ENCODE measurements at regions not wholly inside any gene's neighbourhood (a gene's known extent, or its start where the extent isn't known, plus 50 kb on each side); places are given as distances from the start of the nearest gene placed in this dataset.

DNA sequence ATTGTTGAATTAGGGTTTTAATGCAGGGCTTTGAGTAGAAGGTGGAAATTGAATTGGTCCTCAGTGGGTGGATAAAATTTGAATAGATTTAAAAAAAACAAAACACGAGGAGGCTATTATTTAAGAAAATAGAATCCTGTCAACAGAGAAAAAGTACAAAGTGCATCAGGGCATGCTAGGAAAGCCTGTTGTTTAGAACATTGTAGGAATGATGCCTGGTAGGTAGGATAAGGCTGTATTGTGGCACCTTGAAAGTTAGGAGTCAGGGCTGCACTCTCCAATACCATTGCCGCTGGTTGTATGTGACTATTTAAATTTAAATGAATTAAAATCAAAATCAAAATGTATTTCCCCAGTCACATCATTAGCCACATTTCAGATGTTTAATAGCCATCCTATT lies 363.9 kb downstream of the UTRN start:
- no peak for ATAC-seq (ENCODE audit: low read depth)
- CTCF ChIA-PET: interaction anchor here (0.6 to 0.9 kb wide), 2 partner anchors 131 to 546 kb away, joined by 3 read pairs; no protein-coding TSS in a partner anchor
- H3K27me3 ChIP-seq (replicated peaks in 1 of 4; ENCODE audit: control extremely low read depth in 1 of 4, control insufficient read depth in 3 of 4, insufficient read depth in 4 of 4, low read length in 3 of 4): no peaks in the 10 kb centered on the region
- Mint-ChIP-seq H3K27ac (peak overlapping the region; percentile 33), H3K4me3 (no peak overlapping the region), H3K9me3 (ENCODE audit: insufficient read depth) (no peaks in the 10 kb centered on the region), H3K4me1 (peaks cover 33% of the 10 kb centered on the region), H3K27me3 (no peaks in the 10 kb centered on the region)
- no peak overlapping the region for H2AFZ ChIP-seq (ENCODE audit: insufficient read depth, low read depth, low read length, poor library complexity, severe bottlenecking)
- no peaks in the 10 kb centered on the region for H3K79me2 ChIP-seq (ENCODE audit: control insufficient read depth, insufficient read depth, low read length)
- no peak overlapping the region for H3K4me3 ChIP-seq (ENCODE audit: control extremely low read depth in 1 of 5, extremely low read depth in 1 of 5, insufficient read depth in 1 of 5, low read depth in 2 of 5, low read length in 4 of 5)
- peaks cover 0 to 5% of the 10 kb centered on the region in 2 experiments for H3K36me3 ChIP-seq (replicated peaks in 1 of 2; ENCODE audit: control extremely low read depth in 1 of 2, control insufficient read depth in 1 of 2, extremely low read depth in 1 of 2, insufficient read depth in 2 of 2, low read length in 1 of 2)
- DNase-seq: no peak
- no peak overlapping the region for H3K9ac ChIP-seq (ENCODE audit: low read length)
- no peak overlapping the region for H3K27ac ChIP-seq (ENCODE audit: low read length in 2 of 2)
- H3K4me2 ChIP-seq (replicated peaks; ENCODE audit: low read depth, low read length, poor library complexity, severe bottlenecking): no peak overlapping the region
- H3K4me1 ChIP-seq (ENCODE audit: control insufficient read depth in 2 of 2, insufficient read depth in 2 of 2, low read length in 2 of 2): peaks cover 5 to 10% of the 10 kb centered on the region in 2 donors
- H4K20me1 ChIP-seq (ENCODE audit: control insufficient read depth, insufficient read depth, low read length, poor library complexity, severe bottlenecking): peaks cover 13% of the 10 kb centered on the region
- H3K9me3 ChIP-seq (ENCODE audit: control extremely low read depth in 1 of 3, control insufficient read depth in 2 of 3, insufficient read depth in 1 of 3, low read length in 2 of 3): no peaks in the 10 kb centered on the region
- intact Hi-C loops (cut with micrococcal nuclease): loop anchor here (5.0 kb wide), 1 partner anchor 42 kb away; no protein-coding TSS in a partner anchor
- POLR2A ChIA-PET: no interaction called here
- no CpG with 5 or more reads among the region's 2 CpGs for WGBS (ENCODE audit: insufficient coverage)
- no peak for TF ChIP-seq EZH2 (IDR thresholded peaks at IDR 0.05; ENCODE audit: borderline replicate concordance, insufficient read depth, low read depth, low read length, poor library complexity, severe bottlenecking)
- no peak for TF ChIP-seq CTCF (IDR thresholded peaks at IDR 0.05)

- H3K4me3 Mint-ChIP-seq: no peak overlapping the region
- ATAC-seq (ENCODE audit: low read depth) (no peak), DNase-seq (no peak)
- H3K27me3 ChIP-seq (replicated peaks in 1 of 4; ENCODE audit: control extremely low read depth in 1 of 4, control insufficient read depth in 3 of 4, insufficient read depth in 4 of 4, low read length in 3 of 4): no peaks in the 10 kb centered on the region
- WGBS (ENCODE audit: insufficient coverage): no CpG with 5 or more reads among the region's 3 CpGs
- intact Hi-C loops (cut with micrococcal nuclease): loop anchor here (5.0 to 10.0 kb wide), 2 partner anchors 69 to 1314 kb away; partner anchors contain the start of gene SHPRH
- peaks cover 0 to 5% of the 10 kb centered on the region in 2 experiments for H3K36me3 ChIP-seq (replicated peaks in 1 of 2; ENCODE audit: control extremely low read depth in 1 of 2, control insufficient read depth in 1 of 2, extremely low read depth in 1 of 2, insufficient read depth in 2 of 2, low read length in 1 of 2)
- H3K27ac ChIP-seq (ENCODE audit: low read length in 2 of 2): peak overlapping the region in 1 of 2 donors; percentile 15
- no peak overlapping the region for H3K9ac ChIP-seq (ENCODE audit: low read length)
- peaks cover 50% of the 10 kb centered on the region for H3K4me1 Mint-ChIP-seq
- H4K20me1 ChIP-seq (ENCODE audit: control insufficient read depth, insufficient read depth, low read length, poor library complexity, severe bottlenecking): peaks cover 8% of the 10 kb centered on the region
- peaks cover 15 to 24% of the 10 kb centered on the region in 2 donors for H3K4me1 ChIP-seq (ENCODE audit: control insufficient read depth in 2 of 2, insufficient read depth in 2 of 2, low read length in 2 of 2)
- H3K9me3 Mint-ChIP-seq (ENCODE audit: insufficient read depth): no peaks in the 10 kb centered on the region
- H3K9me3 ChIP-seq (ENCODE audit: control extremely low read depth in 1 of 3, control insufficient read depth in 2 of 3, insufficient read depth in 1 of 3, low read length in 2 of 3): no peaks in the 10 kb centered on the region
- no peak overlapping the region for H3K27ac Mint-ChIP-seq
- ChIA-PET CTCF (no interaction called here), POLR2A (no interaction called here)
- no peaks in the 10 kb centered on the region for H3K27me3 Mint-ChIP-seq
- TF ChIP-seq CTCF (IDR thresholded peaks at IDR 0.05) (no peak), EZH2 (IDR thresholded peaks at IDR 0.05; ENCODE audit: borderline replicate concordance, insufficient read depth, low read depth, low read length, poor library complexity, severe bottlenecking) (no peak)
- peaks cover 17% of the 10 kb centered on the region for H3K79me2 ChIP-seq (ENCODE audit: control insufficient read depth, insufficient read depth, low read length)
- H2AFZ ChIP-seq (ENCODE audit: insufficient read depth, low read depth, low read length, poor library complexity, severe bottlenecking): no peak overlapping the region
- no peak overlapping the region for H3K4me2 ChIP-seq (replicated peaks; ENCODE audit: low read depth, low read length, poor library complexity, severe bottlenecking)
- H3K4me3 ChIP-seq (ENCODE audit: control extremely low read depth in 1 of 5, extremely low read depth in 1 of 5, insufficient read depth in 1 of 5, low read depth in 2 of 5, low read length in 4 of 5): no peak overlapping the region
Measured at GRCh38 chr6:144651234-144651633, 366.1 kb downstream of the UTRN start.
